Effector memory CD8-positive, alpha-beta T cell (primary cell): ENCODE measurements at regions not wholly inside any gene's neighbourhood (a gene's known extent, or its start where the extent isn't known, plus 50 kb on each side); places are given as distances from the start of the nearest gene placed in this dataset.

Experiments used
- ATAC-seq: fragments of 150-1000 bp; cut with Tn5 transposase; replicated peaks from 2 replicates; pipeline ENCODE4 v1.10.0; 2021; ENCODE audit warnings: mild to moderate bottlenecking, moderate library complexity
- DNase-seq, 3 experiments: peaks; one replicate each; pipeline ENCODE4 v3.0.0; 2021
- H3K27ac Mint-ChIP-seq, 2 donors: one replicate each; pipeline ENCODE4 v1.8.0; 2022; ENCODE audit warnings: mild to moderate bottlenecking in 2 of 2, mixed read lengths in 2 of 2, moderate library complexity in 2 of 2
- H3K27me3 Mint-ChIP-seq, 2 donors: one replicate each; pipeline ENCODE4 v1.8.0; 2022; ENCODE audit warnings: mixed read lengths in 2 of 2
- H3K36me3 Mint-ChIP-seq: one replicate; pipeline ENCODE4 v1.8.0; 2022; ENCODE audit warnings: mild to moderate bottlenecking, moderate library complexity, mixed read lengths; ENCODE audit not compliant: insufficient read depth
- H3K4me1 Mint-ChIP-seq, 2 donors: one replicate each; pipeline ENCODE4 v1.8.0; 2022; ENCODE audit warnings: low read depth in 2 of 2, mixed read lengths in 2 of 2
- H3K4me3 Mint-ChIP-seq, 2 donors: one replicate each; pipeline ENCODE4 v1.8.0; 2022; ENCODE audit warnings: mild to moderate bottlenecking in 2 of 2, mixed read lengths in 2 of 2, moderate library complexity in 2 of 2
- H3K9me3 Mint-ChIP-seq, 2 donors: one replicate each; pipeline ENCODE4 v1.8.0; 2022; ENCODE audit warnings: mixed read lengths in 2 of 2

- peak overlapping the region; percentile 64 for H3K4me3 Mint-ChIP-seq
- no peaks in the 10 kb centered on the region for H3K27me3 Mint-ChIP-seq
- peaks cover 0 to 2% of the 10 kb centered on the region in 2 donors for H3K9me3 Mint-ChIP-seq
- peak overlapping the region; percentile 97 to 98 for H3K27ac Mint-ChIP-seq
- DNase-seq (peak in 1 of 3 experiments; percentile 4), ATAC-seq (peak; percentile 62)
- peaks cover 49 to 68% of the 10 kb centered on the region in 2 donors for H3K4me1 Mint-ChIP-seq
- no peaks in the 10 kb centered on the region for H3K36me3 Mint-ChIP-seq
Observed at GRCh38 chr12:92539976-92540781, 162.6 kb upstream of the PLEKHG7 start.

GRCh38 chr12:92539110-92539749, 163.6 kb upstream of the PLEKHG7 start:
- H3K9me3 Mint-ChIP-seq, result peaks cover 0 to 2% of the 10 kb centered on the region in 2 donors
- no peaks in the 10 kb centered on the region for H3K27me3 Mint-ChIP-seq
- DNase-seq (no peak), ATAC-seq (peak; percentile 55)
- H3K27ac Mint-ChIP-seq, result peak overlapping the region; percentile 97 to 98
- H3K36me3 Mint-ChIP-seq, result no peaks in the 10 kb centered on the region
- peaks cover 49 to 67% of the 10 kb centered on the region in 2 donors for H3K4me1 Mint-ChIP-seq
- H3K4me3 Mint-ChIP-seq, result peak overlapping the region; percentile 64

- H3K27ac Mint-ChIP-seq, result peak overlapping the region; percentile 23 to 98
- no peak for DNase-seq
- ATAC-seq, result no peak
- H3K36me3 Mint-ChIP-seq, result no peaks in the 10 kb centered on the region
- H3K9me3 Mint-ChIP-seq, result peaks cover 0 to 2% of the 10 kb centered on the region in 2 donors
- peak overlapping the region in 1 of 2 donors; percentile 21 for H3K4me3 Mint-ChIP-seq
- no peaks in the 10 kb centered on the region for H3K27me3 Mint-ChIP-seq
- peaks cover 47 to 58% of the 10 kb centered on the region in 2 donors for H3K4me1 Mint-ChIP-seq
Observed at GRCh38 chr12:92537290-92537960, 165.4 kb upstream of the PLEKHG7 start.

- Mint-ChIP-seq H3K4me1 (peaks cover 37 to 45% of the 10 kb centered on the region in 2 donors), H3K4me3 (no peak overlapping the region), H3K36me3 (no peaks in the 10 kb centered on the region), H3K9me3 (peaks cover 0 to 2% of the 10 kb centered on the region in 2 donors), H3K27ac (peak overlapping the region in 1 of 2 donors; percentile 74), H3K27me3 (no peaks in the 10 kb centered on the region)
- no peak for DNase-seq
- ATAC-seq, result no peak
Observed at GRCh38 chr12:92535961-92536360, 166.8 kb upstream of the PLEKHG7 start.

- ATAC-seq (no peak), DNase-seq (no peak)
- H3K27me3 Mint-ChIP-seq, result no peaks in the 10 kb centered on the region
- peaks cover 14 to 28% of the 10 kb centered on the region in 2 donors for H3K4me1 Mint-ChIP-seq
- no peak overlapping the region for H3K4me3 Mint-ChIP-seq
- peaks cover 0 to 1% of the 10 kb centered on the region in 2 donors for H3K9me3 Mint-ChIP-seq
- no peaks in the 10 kb centered on the region for H3K36me3 Mint-ChIP-seq
- H3K27ac Mint-ChIP-seq, result no peak overlapping the region
Observed at GRCh38 chr12:92533280-92533890, 169.4 kb upstream of the PLEKHG7 start.

- ATAC-seq, result no peak
- H3K27ac Mint-ChIP-seq, result no peak overlapping the region
- no peaks in the 10 kb centered on the region for H3K27me3 Mint-ChIP-seq
- no peak for DNase-seq
- H3K36me3 Mint-ChIP-seq, result no peaks in the 10 kb centered on the region
- peaks cover 4 to 12% of the 10 kb centered on the region in 2 donors for H3K4me1 Mint-ChIP-seq
- H3K9me3 Mint-ChIP-seq, result peaks cover 0 to 1% of the 10 kb centered on the region in 2 donors
- no peak overlapping the region for H3K4me3 Mint-ChIP-seq
Observed at GRCh38 chr12:92530706-92531105, 172.1 kb upstream of the PLEKHG7 start.

- peaks cover 1 to 2% of the 10 kb centered on the region in 2 donors for H3K9me3 Mint-ChIP-seq
- no peaks in the 10 kb centered on the region for H3K36me3 Mint-ChIP-seq
- no peaks in the 10 kb centered on the region for H3K27me3 Mint-ChIP-seq
- no peak for ATAC-seq
- H3K4me1 Mint-ChIP-seq, result peaks cover 6 to 15% of the 10 kb centered on the region in 2 donors
- no peak overlapping the region for H3K4me3 Mint-ChIP-seq
- no peak overlapping the region for H3K27ac Mint-ChIP-seq
- no peak for DNase-seq
Observed at GRCh38 chr12:92529944-92530343, 172.8 kb upstream of the PLEKHG7 start.

GRCh38 chr12:92528586-92528985, 174.2 kb upstream of the PLEKHG7 start:
- Mint-ChIP-seq H3K4me1 (peaks cover 15 to 23% of the 10 kb centered on the region in 2 donors), H3K4me3 (no peak overlapping the region), H3K9me3 (peaks cover 2 to 15% of the 10 kb centered on the region in 2 donors), H3K36me3 (no peaks in the 10 kb centered on the region), H3K27me3 (no peaks in the 10 kb centered on the region), H3K27ac (no peak overlapping the region)
- DNase-seq (no peak), ATAC-seq (no peak)

- Mint-ChIP-seq H3K36me3 (no peaks in the 10 kb centered on the region), H3K27ac (no peak overlapping the region), H3K9me3 (peaks cover 4 to 19% of the 10 kb centered on the region in 2 donors), H3K27me3 (no peaks in the 10 kb centered on the region), H3K4me3 (no peak overlapping the region), H3K4me1 (peaks cover 16 to 27% of the 10 kb centered on the region in 2 donors)
- no peak for ATAC-seq
- DNase-seq, result no peak
Observed at GRCh38 chr12:92528097-92528496, 174.7 kb upstream of the PLEKHG7 start.

GRCh38 chr12:92524489-92524888, 178.3 kb upstream of the PLEKHG7 start:
- H3K27me3 Mint-ChIP-seq, result no peaks in the 10 kb centered on the region
- peaks cover 5 to 19% of the 10 kb centered on the region in 2 donors for H3K9me3 Mint-ChIP-seq
- H3K27ac Mint-ChIP-seq, result peak overlapping the region; percentile 87 to 94
- DNase-seq, result no peak
- peak; percentile 54 for ATAC-seq
- no peaks in the 10 kb centered on the region for H3K36me3 Mint-ChIP-seq
- H3K4me1 Mint-ChIP-seq, result peaks cover 16 to 22% of the 10 kb centered on the region in 2 donors
- H3K4me3 Mint-ChIP-seq, result peak overlapping the region; percentile 18 to 61

- Mint-ChIP-seq H3K36me3 (no peaks in the 10 kb centered on the region), H3K4me1 (peaks cover 16 to 24% of the 10 kb centered on the region in 2 donors), H3K27me3 (no peaks in the 10 kb centered on the region), H3K9me3 (peaks cover 5 to 19% of the 10 kb centered on the region in 2 donors), H3K27ac (no peak overlapping the region), H3K4me3 (no peak overlapping the region)
- no peak for ATAC-seq
- no peak for DNase-seq
Observed at GRCh38 chr12:92520511-92520910, 182.3 kb upstream of the PLEKHG7 start.

GRCh38 chr12:92519284-92519683, 183.5 kb upstream of the PLEKHG7 start:
- Mint-ChIP-seq H3K4me3 (no peak overlapping the region), H3K27ac (no peak overlapping the region), H3K9me3 (peaks cover 5 to 11% of the 10 kb centered on the region in 2 donors), H3K4me1 (peaks cover 7 to 16% of the 10 kb centered on the region in 2 donors), H3K36me3 (no peaks in the 10 kb centered on the region), H3K27me3 (no peaks in the 10 kb centered on the region)
- ATAC-seq, result no peak
- no peak for DNase-seq

- Mint-ChIP-seq H3K4me3 (no peak overlapping the region), H3K27ac (no peak overlapping the region), H3K36me3 (no peaks in the 10 kb centered on the region), H3K9me3 (peaks cover 0 to 2% of the 10 kb centered on the region in 2 donors), H3K27me3 (no peaks in the 10 kb centered on the region), H3K4me1 (peaks cover 0 to 6% of the 10 kb centered on the region in 2 donors)
- DNase-seq, result no peak
- ATAC-seq, result no peak
Observed at GRCh38 chr12:92518071-92518470, 184.7 kb upstream of the PLEKHG7 start.
